ENCODE measurements at regions not wholly inside any gene's neighbourhood (a gene's known extent, or its start where the extent isn't known, plus 50 kb on each side); places are given as distances from the start of the nearest gene placed in this dataset.

DNA sequence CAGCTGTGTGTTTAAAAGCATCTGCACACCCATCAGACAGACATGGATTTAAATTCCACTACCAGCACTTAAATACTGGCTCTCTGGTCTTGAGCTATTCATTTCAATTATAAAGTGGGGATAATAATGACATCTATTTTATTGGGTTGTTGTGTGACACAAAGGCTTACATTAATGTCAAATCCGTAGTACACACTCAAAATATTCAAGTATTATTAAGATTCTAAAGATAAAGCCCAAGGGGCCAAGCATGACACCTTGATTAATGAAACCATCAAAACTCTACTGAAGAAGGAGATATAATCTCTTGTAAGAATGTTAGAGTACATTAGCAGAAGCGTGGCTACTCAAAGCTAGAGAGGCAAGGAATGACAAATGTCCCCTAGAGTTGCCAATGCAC is 743.0 kb downstream of the KCTD16 start:
- no peak for DNase-seq

DNA sequence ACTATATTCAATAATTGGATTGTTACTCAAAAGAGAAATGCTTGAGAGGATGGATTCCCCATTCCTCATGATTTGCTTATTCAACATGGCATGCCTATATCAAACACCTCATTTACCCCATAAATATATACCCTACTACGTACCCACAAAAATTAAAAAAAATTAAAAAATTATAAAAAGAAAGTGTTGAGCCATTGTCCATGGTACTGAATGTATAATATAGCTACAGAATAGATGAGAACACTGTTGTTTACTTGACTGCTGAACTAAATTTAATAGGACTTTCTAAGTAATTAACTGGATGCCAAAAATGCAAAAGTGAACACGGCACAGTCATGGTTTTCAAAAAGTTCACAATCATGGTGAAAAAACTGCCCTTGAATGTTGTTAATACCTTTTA is 725.8 kb downstream of the KCTD16 start:
- no peak for DNase-seq

DNA sequence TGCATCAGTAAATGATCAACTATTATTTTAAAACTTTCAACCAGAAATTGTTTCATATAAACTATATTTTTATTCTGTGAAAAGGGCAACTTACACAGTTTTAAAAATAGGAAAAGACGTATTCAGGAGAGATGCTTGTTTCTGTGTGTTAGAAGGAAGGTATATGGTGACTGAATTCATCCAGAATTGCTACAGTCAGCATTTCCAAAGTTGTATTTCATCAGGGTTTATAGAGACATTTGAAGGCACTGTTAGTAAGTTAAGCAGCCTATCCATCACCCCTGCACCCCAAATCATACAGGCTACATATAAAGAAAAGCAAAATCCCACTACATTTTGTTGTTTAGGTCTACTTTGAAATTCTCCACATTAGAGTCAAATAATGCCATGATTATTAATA is 716.0 kb downstream of the KCTD16 start:
- no peak for DNase-seq

DNA sequence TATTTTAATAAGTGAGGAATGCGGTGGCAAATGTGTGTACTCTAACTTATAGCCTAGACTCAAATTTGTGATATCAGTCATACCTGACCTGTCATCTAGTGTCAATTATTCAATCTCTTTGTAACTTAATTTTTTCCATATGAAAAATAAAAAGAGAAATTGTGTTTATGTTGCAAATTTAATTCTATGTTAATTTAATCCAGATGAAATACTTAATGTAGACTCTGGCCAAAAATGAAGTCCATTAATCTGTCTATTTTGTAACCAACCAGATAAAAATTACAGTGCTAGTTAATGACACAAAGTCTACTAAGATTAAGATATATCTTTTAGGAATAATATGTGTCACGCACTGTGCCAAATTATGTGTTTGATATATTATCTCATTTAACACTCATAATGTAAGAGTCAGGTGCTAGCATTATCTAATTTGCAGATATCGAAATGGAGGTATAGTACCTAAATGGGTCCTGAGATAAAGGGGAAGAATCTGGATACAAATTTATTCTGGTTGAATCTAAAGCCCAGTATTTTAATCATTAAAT is 712.1 kb downstream of the KCTD16 start:
- no peak for DNase-seq

DNA sequence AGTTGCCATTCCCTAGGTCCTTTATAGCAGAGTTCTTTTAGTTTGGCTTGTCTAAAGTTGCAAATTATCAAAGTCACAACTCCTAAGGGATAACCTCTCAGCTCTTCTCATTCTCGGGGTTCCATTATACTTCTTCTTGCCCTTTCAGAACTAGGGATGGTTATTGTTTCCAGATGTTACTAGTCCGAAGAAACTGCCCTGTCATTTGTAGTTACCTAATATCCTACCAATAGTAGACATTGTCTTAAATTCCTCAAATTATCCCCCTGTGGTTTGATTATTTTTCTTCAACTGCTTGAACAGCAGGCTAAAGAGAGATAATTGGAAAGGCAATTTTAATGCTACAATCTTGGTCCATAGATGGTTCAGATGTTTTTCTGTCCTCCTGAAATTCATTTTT is 709.8 kb downstream of the KCTD16 start:
- no peak for DNase-seq

DNA sequence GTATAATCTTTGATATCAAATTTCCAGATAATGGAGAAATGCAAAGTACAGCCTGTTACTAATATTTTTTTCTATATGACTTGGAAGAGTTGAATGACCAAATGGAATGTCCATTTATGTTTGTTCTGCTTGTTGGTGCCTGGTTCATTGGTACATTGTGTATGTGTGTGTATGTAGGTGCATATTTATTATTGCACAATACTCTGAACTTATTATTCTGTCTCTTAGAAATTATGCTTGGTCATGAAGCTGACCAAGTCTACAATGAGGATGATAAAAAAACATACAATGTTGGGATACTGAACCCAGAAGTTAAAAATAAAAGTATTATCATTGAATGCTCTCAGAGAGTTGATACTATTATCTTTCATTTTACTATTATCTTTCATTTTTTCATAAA is 706.3 kb downstream of the KCTD16 start:
- no peak for DNase-seq

DNA sequence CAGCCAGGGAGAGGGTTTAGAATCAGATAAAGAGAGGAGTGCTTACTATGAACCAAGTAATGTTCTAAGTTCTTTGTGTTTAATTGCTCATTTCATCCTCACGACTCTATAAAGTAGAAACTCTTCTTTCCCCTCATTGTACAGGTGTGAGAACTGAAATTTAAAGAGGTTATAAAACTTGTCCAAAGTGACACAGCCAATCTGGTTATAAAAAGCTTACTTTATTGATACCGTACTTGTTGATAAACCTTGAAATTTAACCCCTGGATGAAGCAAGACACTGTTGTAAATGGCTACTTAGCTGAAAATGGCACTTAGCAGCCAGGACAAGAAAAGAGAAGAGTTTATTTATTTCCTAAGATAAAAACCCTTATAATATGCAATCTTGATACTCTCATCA is 702.4 kb downstream of the KCTD16 start:
- no peak for DNase-seq

DNA sequence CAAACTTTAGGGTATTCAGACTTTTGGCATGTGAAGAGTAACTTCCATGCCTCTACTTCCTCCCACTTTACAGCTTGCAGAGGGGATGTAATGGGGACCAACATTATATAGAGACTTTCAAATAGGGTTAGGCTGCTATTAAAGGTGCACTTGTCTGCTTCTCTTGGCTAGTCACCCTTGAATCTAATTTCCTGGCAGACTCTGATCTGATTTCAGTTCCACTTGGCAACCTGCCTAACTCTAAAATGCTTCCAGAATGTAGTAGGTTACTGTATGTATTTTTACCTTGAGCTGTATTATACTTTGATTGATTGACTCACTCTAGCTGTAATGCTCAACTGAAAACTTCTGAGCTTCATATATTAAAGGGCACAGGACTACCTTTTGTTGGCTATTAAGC is 693.4 kb downstream of the KCTD16 start:
- no peak for DNase-seq

DNA sequence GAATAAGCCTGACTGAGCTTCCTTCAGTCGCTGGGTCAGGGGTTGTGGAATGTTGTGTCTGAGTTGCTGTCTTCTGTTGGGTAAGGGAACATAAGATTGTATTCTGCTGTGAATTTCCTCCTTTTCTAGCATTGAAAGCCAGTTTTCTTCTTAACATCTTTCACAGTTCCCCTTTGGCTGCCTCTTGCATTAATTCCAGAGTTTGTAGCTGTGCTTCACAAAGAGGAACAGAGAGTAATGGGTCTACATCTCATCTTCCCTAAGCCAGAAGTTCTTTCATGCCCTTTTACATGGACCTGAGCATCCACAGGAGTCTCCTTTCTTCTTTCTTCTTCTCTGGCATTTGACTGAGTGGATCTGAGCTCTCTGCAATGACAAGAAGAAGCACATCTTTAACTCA is 686.8 kb downstream of the KCTD16 start:
- no peak for DNase-seq

DNA sequence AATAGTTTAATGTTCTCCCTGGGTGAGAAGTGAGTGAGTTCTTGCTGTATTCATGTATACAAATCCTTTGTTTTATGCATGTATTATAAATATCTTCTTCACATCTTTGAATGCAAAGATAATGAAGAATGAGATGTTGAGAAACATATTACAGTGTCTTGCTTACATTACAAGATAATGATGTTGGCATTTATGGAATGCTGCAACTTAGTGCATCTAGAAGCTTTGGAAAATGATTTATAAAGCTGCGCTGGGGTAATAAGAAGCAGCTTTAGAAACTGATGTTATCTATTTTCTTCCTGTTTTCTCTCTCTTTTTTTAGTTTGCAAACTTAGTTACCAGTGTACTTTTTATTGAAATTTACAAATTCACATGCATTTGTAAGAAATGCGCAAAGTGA is 673.4 kb downstream of the KCTD16 start:
- no peak for DNase-seq

DNA sequence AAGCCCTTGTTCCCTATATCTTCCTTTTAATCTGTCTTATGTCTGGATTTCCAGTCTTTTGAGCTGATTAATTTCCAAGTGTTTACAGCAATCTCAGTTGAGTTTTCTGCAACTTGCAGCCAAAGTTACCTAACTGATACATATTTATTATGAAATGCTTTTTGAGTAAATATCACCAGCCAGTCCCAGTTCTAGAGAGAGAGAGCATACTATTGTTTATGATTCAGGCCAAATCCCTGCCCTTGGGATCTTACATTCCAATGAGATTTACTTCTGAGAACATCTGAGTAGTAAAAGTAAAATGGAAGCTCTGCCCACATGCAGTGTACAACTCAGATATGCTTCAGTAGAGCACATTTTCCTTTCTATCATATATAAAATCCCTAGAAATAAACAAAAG is 661.7 kb downstream of the KCTD16 start:
- DNase-seq: no peak

DNA sequence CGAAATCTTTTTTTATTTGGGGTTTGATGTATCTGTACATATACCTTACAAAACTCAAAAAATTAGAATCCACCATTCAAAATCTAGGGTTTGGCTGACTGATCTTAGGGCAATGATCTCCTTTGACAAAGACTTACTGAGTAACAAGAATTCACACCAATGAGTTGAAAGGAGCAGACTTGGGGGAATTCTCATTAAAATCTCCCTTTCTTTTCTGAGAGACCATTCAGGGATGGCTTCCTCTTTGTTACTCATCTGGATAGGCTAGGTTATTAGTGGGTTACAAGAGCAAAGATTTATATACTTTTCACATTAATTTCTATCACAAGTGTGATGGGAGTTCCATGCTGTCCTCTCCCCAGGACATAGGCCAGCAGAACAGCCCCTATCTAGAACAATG is 661.0 kb downstream of the KCTD16 start:
- no peak for DNase-seq

DNA sequence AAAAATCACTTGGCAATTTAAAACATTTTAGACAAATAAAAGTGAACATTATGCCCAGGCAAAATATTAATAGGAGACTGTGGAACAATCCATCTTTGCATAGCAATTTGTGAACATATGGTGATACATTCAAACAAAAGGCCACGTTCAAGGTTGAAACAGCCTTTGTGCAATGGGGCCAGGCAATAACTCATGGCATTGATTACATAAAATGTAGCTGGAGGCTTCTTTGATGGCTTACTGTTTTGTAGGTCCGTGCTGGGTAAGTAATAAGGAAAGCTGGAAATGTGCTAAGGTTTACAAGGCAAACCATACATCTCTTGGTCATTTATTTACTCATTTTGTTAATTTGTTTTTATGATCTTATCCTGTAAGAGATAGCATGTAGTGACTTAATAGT is 651.8 kb downstream of the KCTD16 start:
- no peak for DNase-seq

DNA sequence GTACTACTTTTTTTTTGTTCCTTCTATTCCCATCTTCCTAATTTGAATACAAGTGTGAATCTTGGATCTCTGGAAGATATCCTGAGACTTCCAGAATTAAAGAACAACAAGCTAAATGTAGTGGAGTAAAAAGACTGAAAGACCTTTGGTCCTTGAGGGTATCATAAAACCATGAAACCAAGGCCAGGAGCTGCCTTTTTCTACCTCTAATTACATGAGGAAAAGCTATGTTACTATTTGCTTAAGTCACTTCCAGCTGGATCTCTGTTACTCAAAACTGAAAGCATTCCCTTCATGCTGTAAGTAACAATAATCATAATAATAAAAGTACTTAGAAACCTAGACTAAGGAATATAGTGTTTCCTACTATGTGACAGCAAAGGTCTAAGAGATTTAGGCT is 649.6 kb downstream of the KCTD16 start:
- no peak for DNase-seq

DNA sequence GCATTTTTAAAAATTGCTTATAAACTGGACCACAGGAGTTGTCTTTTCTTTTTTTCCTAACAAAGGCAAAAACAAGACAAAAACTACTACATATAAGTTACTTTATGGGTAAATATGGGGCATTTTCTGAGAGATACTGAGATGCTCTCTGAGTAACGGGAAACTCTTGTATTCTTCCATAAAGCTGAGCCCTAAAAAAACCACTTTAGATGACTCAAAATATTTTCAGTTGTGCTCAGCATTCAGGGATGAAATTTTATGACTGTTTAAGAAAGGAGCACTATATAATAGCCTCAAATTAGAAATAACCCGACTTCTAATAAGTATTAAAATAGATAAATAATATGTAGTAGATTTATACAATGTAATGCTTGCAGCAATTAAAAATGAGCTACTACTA is 644.5 kb downstream of the KCTD16 start:
- no peak for DNase-seq

DNA sequence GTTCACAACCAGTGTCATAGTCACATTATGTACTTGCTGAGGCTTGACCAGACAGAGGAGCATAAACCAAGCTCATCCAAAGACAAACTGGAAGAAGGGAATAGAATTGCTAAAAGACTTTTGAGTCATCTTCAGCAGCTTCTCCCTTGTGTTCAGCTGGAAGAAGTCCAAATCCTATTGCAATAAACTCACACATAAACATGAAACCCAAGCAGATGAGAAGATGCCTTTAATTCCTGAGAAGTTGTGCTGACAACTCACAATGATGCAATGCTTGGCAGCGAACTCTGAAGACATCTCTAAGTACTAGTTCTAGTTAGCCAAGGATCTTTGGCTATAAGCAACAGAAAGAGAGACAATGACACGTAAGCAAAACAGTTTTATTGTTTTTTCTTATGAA is 642.1 kb downstream of the KCTD16 start:
- no peak for DNase-seq

DNA sequence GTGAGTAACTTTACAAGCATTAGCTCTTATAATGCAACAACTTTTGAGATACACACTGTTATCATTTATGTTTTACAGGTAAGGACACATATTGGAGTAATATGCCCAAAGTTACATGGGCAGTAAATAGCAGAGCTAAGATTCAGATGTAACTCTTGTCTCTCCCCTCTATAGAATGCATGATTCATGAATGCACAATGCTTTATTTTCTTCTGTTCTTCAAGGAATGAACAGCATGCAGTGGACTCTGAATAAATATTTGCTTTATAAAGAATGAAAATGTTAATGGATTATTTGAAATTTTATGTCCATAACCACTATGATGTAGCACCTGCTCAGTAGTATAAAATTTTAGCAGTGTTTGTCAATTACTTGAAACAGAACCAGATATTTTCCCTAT is 629.5 kb downstream of the KCTD16 start:
- DNase-seq: no peak

DNA sequence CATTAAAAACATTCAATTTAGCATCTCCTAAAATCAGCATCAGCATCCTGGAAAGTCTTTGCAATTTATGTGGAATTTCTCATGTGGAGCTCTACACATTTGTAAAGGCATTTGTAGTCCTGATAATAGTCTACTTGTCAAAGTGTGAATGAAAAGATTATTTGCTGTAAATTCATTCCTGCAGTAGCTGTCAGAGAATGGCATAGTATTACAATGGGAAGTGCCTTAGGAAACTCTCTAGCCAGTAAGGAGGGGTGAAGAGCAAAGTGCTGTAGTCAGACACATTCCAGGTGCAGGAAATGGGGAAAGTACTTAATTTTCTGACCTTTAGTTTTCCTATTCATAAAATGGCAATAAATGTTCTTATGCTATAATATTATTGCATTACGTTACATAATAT is 627.9 kb downstream of the KCTD16 start:
- DNase-seq: no peak

DNA sequence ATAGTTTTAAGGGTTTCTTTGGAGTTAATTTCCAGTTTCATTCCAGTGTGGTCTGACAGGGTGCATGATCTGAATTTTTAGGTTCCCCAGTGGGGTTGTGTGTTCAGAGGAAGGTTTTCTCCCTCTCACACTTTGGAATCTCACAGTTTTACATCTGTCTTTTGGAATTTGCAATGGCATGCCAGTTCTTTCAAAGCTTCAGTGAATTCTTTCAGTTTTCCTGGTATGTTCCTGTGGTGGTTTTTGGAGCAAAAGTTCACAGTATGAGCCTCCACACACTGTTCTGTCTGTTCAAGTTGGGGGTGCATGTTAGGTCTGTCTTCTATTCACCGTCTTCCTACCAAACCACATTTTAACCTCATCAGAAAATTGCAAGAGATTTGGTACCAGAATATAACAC is 624.2 kb downstream of the KCTD16 start:
- DNase-seq: no peak

DNA sequence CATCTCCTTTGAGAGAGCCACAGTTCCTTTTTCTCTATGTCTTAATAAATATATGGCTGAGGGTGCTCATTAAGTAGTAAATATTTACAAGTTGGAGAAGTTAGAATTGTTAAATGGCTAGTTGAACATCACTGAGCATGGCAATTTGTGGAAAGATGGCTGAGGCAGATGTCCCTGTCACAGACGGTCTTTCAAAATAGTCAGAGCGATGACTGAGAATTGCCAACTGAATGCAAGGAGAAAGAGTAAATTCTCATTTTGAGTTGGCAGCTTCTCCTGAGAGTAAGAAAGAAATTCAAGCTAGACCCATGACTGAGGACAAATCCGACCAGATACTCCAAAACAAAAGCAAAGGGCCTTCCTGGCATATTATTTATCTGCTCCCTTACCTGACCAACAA is 617.9 kb downstream of the KCTD16 start:
- no peak for DNase-seq

DNA sequence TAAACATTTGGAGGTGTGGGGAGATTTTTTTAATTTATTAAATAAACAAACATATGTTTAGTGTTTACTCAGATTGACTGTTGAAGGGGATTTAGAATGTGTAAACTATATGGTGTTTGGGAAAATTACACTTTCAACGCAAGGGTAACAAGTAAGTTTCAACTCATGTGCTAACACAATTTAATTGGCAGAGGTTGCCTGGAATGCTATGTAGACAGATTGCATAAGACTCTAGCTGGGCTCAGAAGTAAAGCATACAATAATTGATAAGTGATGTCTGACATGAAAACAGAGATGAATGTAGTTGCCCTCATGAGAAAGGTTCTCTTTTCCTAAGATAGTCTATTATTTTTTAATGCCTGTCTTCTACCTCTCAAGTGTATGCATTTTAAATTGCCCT is 617.4 kb downstream of the KCTD16 start:
- no peak for DNase-seq

DNA sequence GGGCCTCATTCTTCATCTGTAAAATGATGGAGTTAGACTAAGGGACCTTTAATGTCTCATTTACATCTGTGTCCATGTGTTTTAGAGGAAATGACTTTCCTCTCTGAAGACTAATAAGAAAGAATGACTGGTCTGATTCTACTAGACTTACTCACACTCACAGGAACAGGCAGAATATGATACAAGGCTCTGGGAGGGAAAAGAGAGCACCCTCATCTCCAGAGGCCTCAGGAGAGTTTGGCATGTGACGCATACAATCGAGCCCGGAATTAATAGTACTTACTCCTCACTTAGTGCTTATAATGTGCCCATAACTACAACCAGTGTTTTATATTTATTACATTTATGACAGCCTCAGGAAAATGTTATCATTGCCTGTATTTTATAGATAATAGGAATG is 608.7 kb downstream of the KCTD16 start:
- DNase-seq: no peak

DNA sequence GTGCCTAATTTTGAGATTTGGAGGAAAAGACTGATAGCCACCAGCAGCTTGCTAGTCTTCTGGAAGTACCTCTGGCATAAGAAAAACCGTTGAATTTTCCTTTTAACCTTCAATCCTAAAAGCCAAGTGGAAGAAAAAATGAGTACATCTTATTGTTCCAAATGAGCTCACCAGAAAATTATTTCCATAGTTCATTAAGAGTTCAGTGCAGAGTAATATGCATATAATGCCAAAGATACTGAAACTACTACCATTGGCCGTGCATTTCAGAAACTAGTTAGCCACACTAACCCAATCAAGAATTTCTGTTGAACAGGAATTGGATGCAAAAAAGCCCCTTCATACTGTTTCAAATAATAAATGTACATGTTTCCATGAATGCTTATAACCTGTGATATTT is 607.9 kb downstream of the KCTD16 start:
- DNase-seq: no peak

DNA sequence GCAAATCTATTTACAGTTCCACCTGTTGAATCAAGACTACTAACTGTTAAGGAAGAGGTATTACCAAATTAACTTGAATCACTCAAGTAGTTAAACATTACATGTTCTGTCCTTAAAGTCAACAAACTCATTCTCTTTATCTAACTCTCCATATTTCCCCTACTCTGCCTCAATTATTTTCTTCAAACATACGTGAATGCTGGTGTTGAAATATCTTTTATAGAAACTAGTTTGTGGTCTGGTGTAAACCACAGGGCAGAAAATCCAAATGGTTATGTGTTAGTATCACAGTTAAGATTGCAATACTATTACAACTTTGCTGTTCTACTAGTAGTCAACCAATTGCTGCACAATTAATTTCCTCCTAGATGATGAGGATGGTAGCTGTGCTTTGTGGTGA is 603.5 kb downstream of the KCTD16 start:
- no peak for DNase-seq

DNA sequence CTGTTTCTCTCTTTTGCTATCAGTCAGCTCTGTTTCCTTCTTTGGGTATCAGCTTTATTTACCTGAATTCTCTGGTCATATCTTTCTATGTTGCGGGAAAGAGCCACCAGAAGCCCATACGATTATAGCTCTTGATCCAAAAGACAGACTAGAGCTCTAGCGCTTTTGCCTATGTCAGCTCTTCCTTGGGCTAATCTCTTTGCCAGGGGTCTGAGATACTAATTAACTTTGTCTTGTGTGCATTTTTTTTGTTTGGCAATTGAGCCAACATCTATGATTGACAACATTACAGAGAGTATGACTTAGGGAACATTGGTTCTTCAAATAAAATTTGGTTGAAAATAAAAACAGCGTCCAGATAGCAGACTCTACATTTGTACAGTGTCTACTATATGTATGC is 603.0 kb downstream of the KCTD16 start:
- no peak for DNase-seq

DNA sequence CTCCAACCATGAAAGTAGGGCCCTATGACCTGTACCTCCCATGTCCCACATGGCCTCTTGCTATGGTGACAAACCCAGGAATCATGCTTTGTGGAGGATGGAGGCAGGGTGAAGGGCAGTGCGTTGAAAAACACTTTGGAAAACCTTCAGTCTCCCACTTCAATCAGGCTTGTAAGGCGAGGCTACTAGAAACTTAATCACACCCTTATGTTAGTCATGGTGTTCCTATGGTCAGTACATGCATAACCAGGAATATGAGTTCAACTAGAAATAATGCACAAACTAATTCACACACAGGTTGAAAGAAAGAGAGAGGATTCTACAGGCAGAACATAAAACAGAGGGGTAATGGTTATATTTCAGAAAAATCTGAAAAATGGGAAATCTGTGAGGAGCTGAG is 601.1 kb downstream of the KCTD16 start:
- DNase-seq: no peak
